Lower lobe of right lung (tissue), 2 donors: ENCODE measurements at regions not wholly inside any gene's neighbourhood (a gene's known extent, or its start where the extent isn't known, plus 50 kb on each side); places are given as distances from the start of the nearest gene placed in this dataset.

Experiments
- ATAC-seq, 2 donors: fragments of 200-7000 bp; cut with Tn5 transposase; one replicate each; pipeline ENCODE4 v1.9.1; 2020 to 2022; ENCODE audit warnings: mild to moderate bottlenecking in 2 of 2, moderate library complexity in 2 of 2
- DNase-seq: peaks from one replicate; pipeline ENCODE4 v3.0.0-alpha.2; 2020
- H3K27ac ChIP-seq: fragments of 200-600 bp; one replicate; pipeline ENCODE4 v1.8.0; 2022
- H3K27me3 ChIP-seq: fragments of 200-600 bp; one replicate; pipeline ENCODE4 v1.8.0; 2022; ENCODE audit warnings: low read depth
- H3K36me3 ChIP-seq: fragments of 200-600 bp; one replicate; pipeline ENCODE4 v1.8.0; 2022; ENCODE audit warnings: mild to moderate bottlenecking
- H3K4me1 ChIP-seq: fragments of 200-600 bp; one replicate; pipeline ENCODE4 v1.8.0; 2022
- H3K4me3 ChIP-seq: fragments of 200-600 bp; one replicate; pipeline ENCODE4 v1.8.0; 2022; ENCODE audit warnings: mild to moderate bottlenecking
- H3K9me3 ChIP-seq: fragments of 200-600 bp; one replicate; pipeline ENCODE4 v1.8.0; 2022
- intact Hi-C: fragments of 100-400 bp; cut with DNase I; formaldehyde crosslinking; loops from one replicate; pipeline ENCODE4 v1.11.0; 2022
- TF ChIP-seq, protein P1 (sequence below): fragments of 200-600 bp; IDR thresholded peaks from one replicate; pipeline ENCODE4 v1.8.0; 2022; ENCODE audit warnings: antibody characterized with exemption, mild to moderate bottlenecking
- donor health status: DM: no; HTN: yes; CAD: no; lungs with severe emphysema.

GRCh38 chr11:134560566-134561330, 148.7 kb upstream of the B3GAT1 start:
- H3K9me3 ChIP-seq, result no peaks in the 10 kb centered on the region
- DNase-seq (no peak), ATAC-seq (no peak)
- intact Hi-C loops, result no loop called here
- TF ChIP-seq, protein P1, sequence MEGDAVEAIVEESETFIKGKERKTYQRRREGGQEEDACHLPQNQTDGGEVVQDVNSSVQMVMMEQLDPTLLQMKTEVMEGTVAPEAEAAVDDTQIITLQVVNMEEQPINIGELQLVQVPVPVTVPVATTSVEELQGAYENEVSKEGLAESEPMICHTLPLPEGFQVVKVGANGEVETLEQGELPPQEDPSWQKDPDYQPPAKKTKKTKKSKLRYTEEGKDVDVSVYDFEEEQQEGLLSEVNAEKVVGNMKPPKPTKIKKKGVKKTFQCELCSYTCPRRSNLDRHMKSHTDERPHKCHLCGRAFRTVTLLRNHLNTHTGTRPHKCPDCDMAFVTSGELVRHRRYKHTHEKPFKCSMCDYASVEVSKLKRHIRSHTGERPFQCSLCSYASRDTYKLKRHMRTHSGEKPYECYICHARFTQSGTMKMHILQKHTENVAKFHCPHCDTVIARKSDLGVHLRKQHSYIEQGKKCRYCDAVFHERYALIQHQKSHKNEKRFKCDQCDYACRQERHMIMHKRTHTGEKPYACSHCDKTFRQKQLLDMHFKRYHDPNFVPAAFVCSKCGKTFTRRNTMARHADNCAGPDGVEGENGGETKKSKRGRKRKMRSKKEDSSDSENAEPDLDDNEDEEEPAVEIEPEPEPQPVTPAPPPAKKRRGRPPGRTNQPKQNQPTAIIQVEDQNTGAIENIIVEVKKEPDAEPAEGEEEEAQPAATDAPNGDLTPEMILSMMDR, result no peak
- no peak overlapping the region for H3K4me3 ChIP-seq
- no peaks in the 10 kb centered on the region for H3K36me3 ChIP-seq
- no peak overlapping the region for H3K27ac ChIP-seq
- peaks cover 9% of the 10 kb centered on the region for H3K27me3 ChIP-seq
- no peaks in the 10 kb centered on the region for H3K4me1 ChIP-seq

DNA sequence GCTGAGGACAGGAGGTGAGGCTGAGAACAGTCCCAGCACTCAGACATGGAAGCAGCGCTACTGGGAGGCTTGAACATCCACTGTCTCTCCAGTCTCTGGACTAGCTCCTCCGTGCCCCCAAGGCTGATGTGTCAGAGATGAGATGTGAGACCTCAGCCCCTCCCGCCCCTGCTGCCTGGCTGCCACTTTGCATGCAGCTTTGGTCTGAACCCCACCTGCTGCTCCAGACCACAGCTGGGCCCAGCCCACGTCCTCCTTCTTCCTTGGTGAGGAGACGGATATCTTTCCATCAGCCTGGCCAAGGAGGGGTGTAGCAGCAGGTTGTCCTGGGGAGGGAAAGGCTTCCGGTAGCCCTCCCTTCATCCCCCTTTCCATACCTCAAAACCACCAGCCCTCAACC, 148.0 kb upstream of the B3GAT1 start:
- intact Hi-C loops, result no loop called here
- no peak for ATAC-seq
- DNase-seq, result no peak
- H3K4me3 ChIP-seq, result no peak overlapping the region
- no peaks in the 10 kb centered on the region for H3K4me1 ChIP-seq
- H3K27me3 ChIP-seq, result peaks cover 9% of the 10 kb centered on the region
- no peaks in the 10 kb centered on the region for H3K9me3 ChIP-seq
- H3K36me3 ChIP-seq, result no peaks in the 10 kb centered on the region
- TF ChIP-seq, protein P1, result no peak
- no peak overlapping the region for H3K27ac ChIP-seq

- TF ChIP-seq, protein P1, result no peak
- H3K4me1 ChIP-seq, result no peaks in the 10 kb centered on the region
These were observed 147.5 kb upstream of the B3GAT1 start for GRCh38 chr11:134559602-134559962.

GRCh38 chr11:134558916-134559601, 147.0 kb upstream of the B3GAT1 start:
- intact Hi-C loops, result no loop called here
- Histone ChIP-seq H3K36me3 (no peaks in the 10 kb centered on the region), H3K4me1 (no peaks in the 10 kb centered on the region), H3K4me3 (no peak overlapping the region), H3K27ac (no peak overlapping the region), H3K27me3 (peaks cover 9% of the 10 kb centered on the region), H3K9me3 (no peaks in the 10 kb centered on the region)
- TF ChIP-seq, protein P1, result no peak
- ATAC-seq (no peak), DNase-seq (no peak)

More at GRCh38 chr11:134559602-134559962, 147.5 kb upstream of the B3GAT1 start:
- ATAC-seq (no peak), DNase-seq (no peak)
- Histone ChIP-seq H3K4me3 (no peak overlapping the region), H3K9me3 (no peaks in the 10 kb centered on the region), H3K27me3 (peaks cover 9% of the 10 kb centered on the region), H3K27ac (no peak overlapping the region), H3K36me3 (no peaks in the 10 kb centered on the region)
- intact Hi-C loops, result no loop called here

GRCh38 chr11:134558258-134558835, 146.3 kb upstream of the B3GAT1 start:
- H3K4me1 ChIP-seq, result no peaks in the 10 kb centered on the region
- DNase-seq (no peak), ATAC-seq (no peak)
- no peaks in the 10 kb centered on the region for H3K9me3 ChIP-seq
- TF ChIP-seq, protein P1, result no peak
- H3K27ac ChIP-seq, result no peak overlapping the region
- H3K36me3 ChIP-seq, result no peaks in the 10 kb centered on the region
- no peak overlapping the region for H3K4me3 ChIP-seq
- H3K27me3 ChIP-seq, result peaks cover 9% of the 10 kb centered on the region
- intact Hi-C loops, result no loop called here
